ENCODE measurements at regions not wholly inside any gene's neighbourhood (a gene's known extent, or its start where the extent isn't known, plus 50 kb on each side); places are given as distances from the start of the nearest gene placed in this dataset.

DNA sequence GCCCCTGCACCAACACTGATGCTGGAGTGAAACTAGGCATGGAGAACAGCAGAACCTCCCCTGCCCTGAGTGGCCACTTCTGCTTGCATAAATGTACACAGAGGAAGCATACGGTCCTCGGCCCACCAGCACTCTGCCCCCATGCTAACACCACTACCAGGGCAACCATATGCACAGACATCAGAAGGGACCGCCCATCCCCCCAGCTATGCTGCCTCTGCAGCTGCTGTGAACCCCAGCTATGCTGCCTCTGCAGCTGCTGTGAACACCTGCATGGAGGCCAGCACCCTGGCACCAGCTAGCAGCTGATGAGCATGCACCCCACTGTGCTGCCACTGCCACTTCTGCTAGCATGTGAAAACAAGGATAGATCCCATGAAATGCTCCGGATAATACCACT, 250.3 kb downstream of the TUSC1 start:
- H3K9me3 Mint-ChIP-seq: peaks cover 29% of the 10 kb centered on the region

DNA sequence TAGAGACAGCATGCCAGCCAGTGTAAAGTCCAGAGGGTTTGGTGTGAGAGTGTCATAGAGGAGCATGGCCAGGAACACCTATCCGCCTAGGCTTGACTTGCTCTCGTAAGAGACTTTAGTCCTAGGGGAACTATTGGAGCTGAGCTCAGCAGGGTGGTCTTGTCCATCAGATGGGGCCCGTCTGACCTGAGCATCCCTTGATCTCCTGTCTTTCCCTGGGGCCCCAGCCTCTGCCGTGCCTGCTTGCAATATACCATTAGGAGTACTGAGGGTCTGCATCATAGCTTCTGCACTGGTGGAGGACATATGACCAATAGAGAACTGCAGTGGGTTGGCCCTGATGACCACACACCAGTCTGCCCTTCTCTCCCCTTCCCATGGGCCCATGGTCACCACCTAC, 251.0 kb downstream of the TUSC1 start:
- Histone ChIP-seq H3K4me1 (ENCODE audit: control insufficient read depth, insufficient read depth, low read length) (no peaks in the 10 kb centered on the region), H3K4me3 (ENCODE audit: low read length) (no peak overlapping the region), H3K36me3 (ENCODE audit: control insufficient read depth, insufficient read depth, low read length) (no peaks in the 10 kb centered on the region), H3K9ac (ENCODE audit: extremely low read depth, low read length, poor library complexity, severe bottlenecking) (no peak overlapping the region), H3K27me3 (ENCODE audit: control insufficient read depth, insufficient read depth, low read length, poor library complexity, severe bottlenecking) (no peaks in the 10 kb centered on the region), H3K27ac (ENCODE audit: low read depth, low read length) (no peak overlapping the region), H3K9me3 (ENCODE audit: control insufficient read depth, low read length) (peaks cover 23% of the 10 kb centered on the region)
- Mint-ChIP-seq H3K9me3 (peaks cover 24% of the 10 kb centered on the region), H3K27ac (no peak overlapping the region), H3K36me3 (ENCODE audit: low read depth) (no peaks in the 10 kb centered on the region), H3K4me1 (no peaks in the 10 kb centered on the region), H3K27me3 (ENCODE audit: insufficient read depth) (no peaks in the 10 kb centered on the region), H3K4me3 (no peak overlapping the region)
- no peak for DNase-seq
- TF ChIP-seq, protein P1, sequence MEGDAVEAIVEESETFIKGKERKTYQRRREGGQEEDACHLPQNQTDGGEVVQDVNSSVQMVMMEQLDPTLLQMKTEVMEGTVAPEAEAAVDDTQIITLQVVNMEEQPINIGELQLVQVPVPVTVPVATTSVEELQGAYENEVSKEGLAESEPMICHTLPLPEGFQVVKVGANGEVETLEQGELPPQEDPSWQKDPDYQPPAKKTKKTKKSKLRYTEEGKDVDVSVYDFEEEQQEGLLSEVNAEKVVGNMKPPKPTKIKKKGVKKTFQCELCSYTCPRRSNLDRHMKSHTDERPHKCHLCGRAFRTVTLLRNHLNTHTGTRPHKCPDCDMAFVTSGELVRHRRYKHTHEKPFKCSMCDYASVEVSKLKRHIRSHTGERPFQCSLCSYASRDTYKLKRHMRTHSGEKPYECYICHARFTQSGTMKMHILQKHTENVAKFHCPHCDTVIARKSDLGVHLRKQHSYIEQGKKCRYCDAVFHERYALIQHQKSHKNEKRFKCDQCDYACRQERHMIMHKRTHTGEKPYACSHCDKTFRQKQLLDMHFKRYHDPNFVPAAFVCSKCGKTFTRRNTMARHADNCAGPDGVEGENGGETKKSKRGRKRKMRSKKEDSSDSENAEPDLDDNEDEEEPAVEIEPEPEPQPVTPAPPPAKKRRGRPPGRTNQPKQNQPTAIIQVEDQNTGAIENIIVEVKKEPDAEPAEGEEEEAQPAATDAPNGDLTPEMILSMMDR (conservative IDR thresholded peaks at IDR 0.05): no peak
- WGBS, 2 experiments (ENCODE audit: insufficient coverage in 1 of 2, insufficient read length in 1 of 2): 50 to 66% methylated on average over 2 to 4 of the region's 4 CpGs

More for the DNA sequence above, 250.3 kb downstream of the TUSC1 start:
- Histone ChIP-seq H3K9me3 (ENCODE audit: control insufficient read depth, low read length) (peaks cover 23% of the 10 kb centered on the region), H3K27me3 (ENCODE audit: control insufficient read depth, insufficient read depth, low read length, poor library complexity, severe bottlenecking) (no peaks in the 10 kb centered on the region), H3K4me3 (ENCODE audit: low read length) (no peak overlapping the region), H3K4me1 (ENCODE audit: control insufficient read depth, insufficient read depth, low read length) (no peaks in the 10 kb centered on the region), H3K9ac (ENCODE audit: extremely low read depth, low read length, poor library complexity, severe bottlenecking) (no peak overlapping the region), H3K36me3 (ENCODE audit: control insufficient read depth, insufficient read depth, low read length) (no peaks in the 10 kb centered on the region), H3K27ac (ENCODE audit: low read depth, low read length) (no peak overlapping the region)
- H3K36me3 Mint-ChIP-seq (ENCODE audit: low read depth): no peaks in the 10 kb centered on the region
- no peak overlapping the region for H3K4me3 Mint-ChIP-seq
- H3K27ac Mint-ChIP-seq: no peak overlapping the region
- WGBS, 2 experiments (ENCODE audit: insufficient coverage in 1 of 2, insufficient read length in 1 of 2): 82 to 87% methylated on average over 3 to 4 of the region's 4 CpGs
- H3K27me3 Mint-ChIP-seq (ENCODE audit: insufficient read depth): no peaks in the 10 kb centered on the region
- H3K4me1 Mint-ChIP-seq: no peaks in the 10 kb centered on the region
- DNase-seq: no peak
- TF ChIP-seq, protein P1 (conservative IDR thresholded peaks at IDR 0.05): no peak

DNA sequence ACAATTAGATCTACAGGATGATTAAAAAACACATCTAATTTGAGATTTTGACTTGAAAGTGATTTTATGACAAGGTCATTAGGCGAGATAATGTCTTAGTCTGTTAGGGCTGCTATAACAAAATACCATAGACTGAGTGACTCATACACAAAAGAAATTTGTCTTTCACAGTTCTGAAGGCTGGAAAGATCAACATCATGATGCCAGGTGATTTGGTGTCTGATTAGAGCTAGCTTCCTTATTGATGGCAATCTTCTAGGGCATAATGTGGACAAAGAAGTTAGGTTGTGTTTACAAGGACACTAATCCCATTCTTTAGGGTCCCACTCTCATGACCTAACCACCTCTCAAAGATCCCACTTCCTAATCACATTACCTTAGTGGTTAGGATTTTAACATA, 256.7 kb downstream of the TUSC1 start:
- Histone ChIP-seq H3K36me3 (ENCODE audit: control insufficient read depth, insufficient read depth, low read length) (no peaks in the 10 kb centered on the region), H3K9ac (ENCODE audit: extremely low read depth, low read length, poor library complexity, severe bottlenecking) (no peak overlapping the region), H3K9me3 (ENCODE audit: control insufficient read depth, low read length) (peaks cover 13% of the 10 kb centered on the region), H3K27ac (ENCODE audit: low read depth, low read length) (no peak overlapping the region), H3K4me1 (ENCODE audit: control insufficient read depth, insufficient read depth, low read length) (no peaks in the 10 kb centered on the region), H3K27me3 (ENCODE audit: control insufficient read depth, insufficient read depth, low read length, poor library complexity, severe bottlenecking) (peaks cover 17% of the 10 kb centered on the region), H3K4me3 (ENCODE audit: low read length) (no peak overlapping the region)
- H3K36me3 Mint-ChIP-seq (ENCODE audit: low read depth): no peaks in the 10 kb centered on the region
- no peak overlapping the region for H3K27ac Mint-ChIP-seq
- peaks cover 15% of the 10 kb centered on the region for H3K9me3 Mint-ChIP-seq
- no peak overlapping the region for H3K4me3 Mint-ChIP-seq
- no peaks in the 10 kb centered on the region for H3K27me3 Mint-ChIP-seq (ENCODE audit: insufficient read depth)
- peaks cover 3% of the 10 kb centered on the region for H3K4me1 Mint-ChIP-seq
- TF ChIP-seq, protein P1 (conservative IDR thresholded peaks at IDR 0.05): no peak
- no peak for DNase-seq
- 82% methylated on average over 1 of the region's 1 CpG; no CpG with 5 or more reads in 1 of the 2 experiments for WGBS, 2 experiments (ENCODE audit: insufficient coverage in 1 of 2, insufficient read length in 1 of 2)
